ENCODE measurements at regions not wholly inside any gene's neighbourhood (a gene's known extent, or its start where the extent isn't known, plus 50 kb on each side); places are given as distances from the start of the nearest gene placed in this dataset.

- no peaks in the 10 kb centered on the region for H3K27me3 ChIP-seq (ENCODE audit: insufficient read depth, low read length)
- no peaks in the 10 kb centered on the region for H3K79me2 ChIP-seq (ENCODE audit: insufficient read depth, low read length)
- no peak for DNase-seq (ENCODE audit: insufficient read length, low spot score, missing footprints)
- H3K9me3 ChIP-seq (ENCODE audit: low read depth, low read length), result no peaks in the 10 kb centered on the region
- H3K4me1 ChIP-seq (ENCODE audit: insufficient read depth, low read length), result no peaks in the 10 kb centered on the region
- TF ChIP-seq CTCF (IDR thresholded peaks at IDR 0.05; ENCODE audit: extremely low read depth, low read depth, low read length), result no peak
- H4K20me1 ChIP-seq (ENCODE audit: insufficient read depth, low read length), result no peaks in the 10 kb centered on the region
- no peak overlapping the region for H3K4me3 ChIP-seq (ENCODE audit: insufficient read depth, low read length)
- H3K36me3 ChIP-seq (ENCODE audit: insufficient read depth, low read length), result no peaks in the 10 kb centered on the region
- no peak overlapping the region for H2AFZ ChIP-seq (ENCODE audit: low read length)
- no peak overlapping the region for H3K27ac ChIP-seq (ENCODE audit: low read depth, low read length)
- no peak overlapping the region for H3K4me2 ChIP-seq (ENCODE audit: insufficient read depth, low read length)
Measured at GRCh38 chr3:182621435-182622240, 171.7 kb upstream of the ATP11B start.

- no peak overlapping the region for H3K27ac ChIP-seq (ENCODE audit: low read depth, low read length)
- no peak for TF ChIP-seq CTCF (IDR thresholded peaks at IDR 0.05; ENCODE audit: extremely low read depth, low read depth, low read length)
- no peak overlapping the region for H3K4me3 ChIP-seq (ENCODE audit: insufficient read depth, low read length)
- H2AFZ ChIP-seq (ENCODE audit: low read length), result no peak overlapping the region
- no peaks in the 10 kb centered on the region for H3K9me3 ChIP-seq (ENCODE audit: low read depth, low read length)
- H4K20me1 ChIP-seq (ENCODE audit: insufficient read depth, low read length), result no peaks in the 10 kb centered on the region
- no peak overlapping the region for H3K4me2 ChIP-seq (ENCODE audit: insufficient read depth, low read length)
- DNase-seq (ENCODE audit: insufficient read length, low spot score, missing footprints), result no peak
- H3K36me3 ChIP-seq (ENCODE audit: insufficient read depth, low read length), result no peaks in the 10 kb centered on the region
- no peaks in the 10 kb centered on the region for H3K27me3 ChIP-seq (ENCODE audit: insufficient read depth, low read length)
- no peaks in the 10 kb centered on the region for H3K4me1 ChIP-seq (ENCODE audit: insufficient read depth, low read length)
- no peaks in the 10 kb centered on the region for H3K79me2 ChIP-seq (ENCODE audit: insufficient read depth, low read length)
Measured at GRCh38 chr3:182622241-182622545, 171.1 kb upstream of the ATP11B start.

- no peaks in the 10 kb centered on the region for H3K27me3 ChIP-seq (ENCODE audit: insufficient read depth, low read length)
- no peak overlapping the region for H3K4me2 ChIP-seq (ENCODE audit: insufficient read depth, low read length)
- no peak for DNase-seq (ENCODE audit: insufficient read length, low spot score, missing footprints)
- no peak overlapping the region for H2AFZ ChIP-seq (ENCODE audit: low read length)
- H4K20me1 ChIP-seq (ENCODE audit: insufficient read depth, low read length), result no peaks in the 10 kb centered on the region
- no peak for TF ChIP-seq CTCF (IDR thresholded peaks at IDR 0.05; ENCODE audit: extremely low read depth, low read depth, low read length)
- H3K4me1 ChIP-seq (ENCODE audit: insufficient read depth, low read length), result no peaks in the 10 kb centered on the region
- H3K36me3 ChIP-seq (ENCODE audit: insufficient read depth, low read length), result no peaks in the 10 kb centered on the region
- no peak overlapping the region for H3K4me3 ChIP-seq (ENCODE audit: insufficient read depth, low read length)
- H3K9me3 ChIP-seq (ENCODE audit: low read depth, low read length), result no peaks in the 10 kb centered on the region
- H3K79me2 ChIP-seq (ENCODE audit: insufficient read depth, low read length), result no peaks in the 10 kb centered on the region
- H3K27ac ChIP-seq (ENCODE audit: low read depth, low read length), result no peak overlapping the region
Measured at GRCh38 chr3:182626484-182627467, 166.5 kb upstream of the ATP11B start.

GRCh38 chr3:182628531-182628930 lies 164.8 kb upstream of the ATP11B start:
- Histone ChIP-seq H3K79me2 (ENCODE audit: insufficient read depth, low read length) (no peaks in the 10 kb centered on the region), H3K4me2 (ENCODE audit: insufficient read depth, low read length) (no peak overlapping the region), H2AFZ (ENCODE audit: low read length) (no peak overlapping the region), H3K36me3 (ENCODE audit: insufficient read depth, low read length) (no peaks in the 10 kb centered on the region), H4K20me1 (ENCODE audit: insufficient read depth, low read length) (no peaks in the 10 kb centered on the region), H3K27me3 (ENCODE audit: insufficient read depth, low read length) (no peaks in the 10 kb centered on the region), H3K4me1 (ENCODE audit: insufficient read depth, low read length) (no peaks in the 10 kb centered on the region), H3K4me3 (ENCODE audit: insufficient read depth, low read length) (no peak overlapping the region), H3K9me3 (ENCODE audit: low read depth, low read length) (no peaks in the 10 kb centered on the region), H3K27ac (ENCODE audit: low read depth, low read length) (no peak overlapping the region)
- no peak for TF ChIP-seq CTCF (IDR thresholded peaks at IDR 0.05; ENCODE audit: extremely low read depth, low read depth, low read length)
- no peak for DNase-seq (ENCODE audit: insufficient read length, low spot score, missing footprints)
